ENCODE measurements at regions not wholly inside any gene's neighbourhood (a gene's known extent, or its start where the extent isn't known, plus 50 kb on each side); places are given as distances from the start of the nearest gene placed in this dataset.

- H3K9me3 ChIP-seq (ENCODE audit: control insufficient read depth, low read length) = no peaks in the 10 kb centered on the region
- intact Hi-C loops (cut with DNase I) = no loop called here
- no peak for DNase-seq
- no peak for ATAC-seq
- WGBS = 78% methylated on average over 6 of the region's 6 CpGs
- H3K4me1 ChIP-seq (ENCODE audit: control insufficient read depth, insufficient read depth, low read length) = no peaks in the 10 kb centered on the region
- no peak overlapping the region for H3K4me3 ChIP-seq (ENCODE audit: low read length)
- H3K27me3 ChIP-seq (ENCODE audit: control insufficient read depth, insufficient read depth) = peaks cover 2% of the 10 kb centered on the region
- no peak overlapping the region for H3K27ac ChIP-seq (ENCODE audit: low read length)
Observed at GRCh38 chr10:118500477-118501104, 94.9 kb downstream of the PRLHR start.

- no peak for DNase-seq
- H3K4me3 ChIP-seq (ENCODE audit: low read length) = no peak overlapping the region
- intact Hi-C loops (cut with DNase I) = no loop called here
Observed at GRCh38 chr10:118499186-118499585, 96.3 kb downstream of the PRLHR start.

DNA sequence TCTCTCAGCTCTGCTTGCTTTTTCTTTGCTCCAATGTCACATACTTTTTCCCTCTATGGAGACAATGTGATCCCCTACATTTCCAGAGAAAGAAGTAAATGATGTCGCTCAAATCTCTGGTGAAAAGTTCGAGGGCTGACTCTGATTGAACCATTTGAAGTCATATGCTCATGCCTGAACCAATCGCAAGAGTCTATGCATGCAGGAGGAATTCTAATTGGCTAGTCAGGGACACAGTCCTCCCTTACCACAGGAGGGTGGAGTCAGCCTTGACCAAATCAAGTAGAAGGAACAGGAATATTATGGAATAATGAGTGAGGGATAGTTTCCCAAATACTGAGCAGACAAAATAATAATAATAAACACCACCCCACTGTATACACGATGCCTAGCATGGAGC lies 96.8 kb downstream of the PRLHR start:
- peaks cover 2% of the 10 kb centered on the region for H3K27me3 ChIP-seq (ENCODE audit: control insufficient read depth, insufficient read depth)
- 74% methylated on average over 4 of the region's 4 CpGs for WGBS
- ATAC-seq (no peak), DNase-seq (no peak)
- no peak overlapping the region for H3K4me3 ChIP-seq (ENCODE audit: low read length)
- no peaks in the 10 kb centered on the region for H3K4me1 ChIP-seq (ENCODE audit: control insufficient read depth, insufficient read depth, low read length)
- intact Hi-C loops (cut with DNase I) = no loop called here
- no peak overlapping the region for H3K27ac ChIP-seq (ENCODE audit: low read length)
- no peaks in the 10 kb centered on the region for H3K9me3 ChIP-seq (ENCODE audit: control insufficient read depth, low read length)

More at GRCh38 chr10:118499186-118499585, 96.3 kb downstream of the PRLHR start:
- peaks cover 2% of the 10 kb centered on the region for H3K27me3 ChIP-seq (ENCODE audit: control insufficient read depth, insufficient read depth)
- H3K27ac ChIP-seq (ENCODE audit: low read length) = no peak overlapping the region
- no peak for ATAC-seq
- no peaks in the 10 kb centered on the region for H3K9me3 ChIP-seq (ENCODE audit: control insufficient read depth, low read length)
- no peaks in the 10 kb centered on the region for H3K4me1 ChIP-seq (ENCODE audit: control insufficient read depth, insufficient read depth, low read length)
- 56% methylated on average over 3 of the region's 3 CpGs for WGBS

GRCh38 chr10:118497227-118497626 lies 98.2 kb downstream of the PRLHR start:
- Histone ChIP-seq H3K4me3 (ENCODE audit: low read length) (no peak overlapping the region), H3K9me3 (ENCODE audit: control insufficient read depth, low read length) (no peaks in the 10 kb centered on the region), H3K27me3 (ENCODE audit: control insufficient read depth, insufficient read depth) (peaks cover 2% of the 10 kb centered on the region), H3K27ac (ENCODE audit: low read length) (no peak overlapping the region), H3K4me1 (ENCODE audit: control insufficient read depth, insufficient read depth, low read length) (no peaks in the 10 kb centered on the region)
- intact Hi-C loops (cut with DNase I) = no loop called here
- DNase-seq (no peak), ATAC-seq (no peak)
- 82% methylated on average over 8 of the region's 8 CpGs for WGBS

DNA sequence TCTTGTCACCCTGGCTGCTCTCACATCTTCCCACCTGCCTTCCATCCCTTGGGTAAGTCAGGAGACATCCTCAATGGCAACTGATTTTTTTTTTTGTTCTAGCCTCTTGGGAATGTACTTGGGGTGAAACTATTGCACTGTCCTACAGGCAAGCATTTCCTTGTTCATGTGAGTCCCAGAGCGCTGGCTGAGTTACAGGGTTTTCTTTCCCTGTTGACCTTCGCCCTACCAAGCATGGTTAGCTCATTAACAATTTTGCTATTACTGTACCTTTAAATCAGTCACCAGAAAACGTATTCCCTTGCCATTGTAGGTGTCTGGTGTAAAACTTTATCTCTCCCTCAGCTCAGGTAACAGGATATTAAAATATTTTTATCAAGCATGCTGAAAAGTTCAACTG lies 98.9 kb downstream of the PRLHR start:
- ATAC-seq = no peak

GRCh38 chr10:118495499-118495898 lies 99.9 kb downstream of the PRLHR start:
- 63% methylated on average over 2 of the region's 2 CpGs for WGBS
- Histone ChIP-seq H3K27ac (ENCODE audit: low read length) (no peak overlapping the region), H3K4me1 (ENCODE audit: control insufficient read depth, insufficient read depth, low read length) (no peaks in the 10 kb centered on the region), H3K9me3 (ENCODE audit: control insufficient read depth, low read length) (no peaks in the 10 kb centered on the region), H3K4me3 (ENCODE audit: low read length) (no peak overlapping the region), H3K27me3 (ENCODE audit: control insufficient read depth, insufficient read depth) (peaks cover 2% of the 10 kb centered on the region)
- ATAC-seq = no peak
- intact Hi-C loops (cut with DNase I) = no loop called here
- DNase-seq = no peak

More for the DNA sequence above, 98.9 kb downstream of the PRLHR start:
- WGBS = 60% methylated on average over 3 of the region's 3 CpGs
- DNase-seq = no peak
- Histone ChIP-seq H3K27ac (ENCODE audit: low read length) (no peak overlapping the region), H3K4me3 (ENCODE audit: low read length) (no peak overlapping the region), H3K9me3 (ENCODE audit: control insufficient read depth, low read length) (no peaks in the 10 kb centered on the region), H3K27me3 (ENCODE audit: control insufficient read depth, insufficient read depth) (peaks cover 2% of the 10 kb centered on the region), H3K4me1 (ENCODE audit: control insufficient read depth, insufficient read depth, low read length) (no peaks in the 10 kb centered on the region)
- intact Hi-C loops (cut with DNase I) = no loop called here

DNA sequence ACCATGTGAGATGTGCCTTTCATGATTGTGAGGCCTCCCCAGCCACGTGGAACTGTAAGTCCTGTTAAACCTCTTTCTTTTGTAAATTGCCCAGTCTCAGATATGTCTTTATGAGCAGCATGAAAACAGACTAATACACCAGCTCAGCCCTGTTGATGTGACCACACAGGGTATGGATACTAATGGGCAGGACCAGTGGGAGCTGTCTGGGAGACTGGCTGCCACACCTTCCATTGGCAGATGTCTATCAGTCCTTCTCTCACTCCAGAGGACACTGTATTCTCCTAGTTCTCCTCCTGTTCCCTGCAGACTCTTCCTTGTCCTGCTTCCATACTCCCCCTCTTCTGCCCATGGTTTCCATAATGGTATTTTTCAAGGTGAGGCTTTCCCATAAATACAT lies 104.4 kb downstream of the PRLHR start:
- no peaks in the 10 kb centered on the region for H3K4me1 ChIP-seq (ENCODE audit: control insufficient read depth, insufficient read depth, low read length)
- no peak for ATAC-seq
- H3K9me3 ChIP-seq (ENCODE audit: control insufficient read depth, low read length) = no peaks in the 10 kb centered on the region
- 23% methylated on average over 1 of the region's 1 CpG for WGBS
- H3K4me3 ChIP-seq (ENCODE audit: low read length) = no peak overlapping the region
- H3K27me3 ChIP-seq (ENCODE audit: control insufficient read depth, insufficient read depth) = no peaks in the 10 kb centered on the region
- no peak for DNase-seq
- intact Hi-C loops (cut with DNase I) = no loop called here
- no peak overlapping the region for H3K27ac ChIP-seq (ENCODE audit: low read length)

DNA sequence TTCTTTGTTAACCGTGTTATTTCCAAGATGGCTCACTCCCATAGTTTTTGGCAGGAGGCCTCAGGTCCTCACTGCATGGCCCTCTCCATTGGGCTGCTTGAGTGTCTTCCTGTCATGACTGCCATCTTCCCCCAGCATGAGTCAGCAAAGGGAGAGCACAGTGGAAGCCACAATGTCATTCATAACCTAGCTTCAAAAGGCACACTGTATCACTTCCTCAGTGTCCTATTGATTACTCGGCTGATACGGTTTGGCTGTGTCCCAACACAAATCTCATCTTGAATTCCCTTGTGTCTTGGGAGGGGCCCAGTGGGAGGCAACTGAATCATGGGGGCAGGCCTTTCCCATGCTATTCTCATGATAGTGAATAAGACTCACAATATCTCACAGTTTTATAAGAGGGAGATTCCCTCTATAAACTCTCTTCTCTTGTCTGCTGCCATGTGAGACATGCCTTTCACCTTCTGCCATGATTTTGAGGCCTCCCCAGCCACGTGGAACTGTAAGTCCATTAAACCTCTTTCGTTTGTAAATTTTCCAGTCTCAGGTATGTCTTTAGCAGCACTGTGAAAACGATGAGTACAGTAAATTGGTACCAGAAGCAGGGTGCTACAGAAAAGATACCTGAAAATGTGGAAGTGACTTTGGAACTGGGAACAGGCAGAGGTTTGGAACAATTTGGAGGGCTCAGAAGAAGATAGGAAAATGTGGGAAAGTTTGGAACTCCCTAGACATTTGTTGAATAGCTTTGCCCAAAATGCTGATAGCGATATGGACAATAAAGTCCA lies 106.5 kb downstream of the PRLHR start:
- H3K9me3 ChIP-seq (ENCODE audit: control insufficient read depth, low read length) = no peaks in the 10 kb centered on the region
- no peak overlapping the region for H3K4me3 ChIP-seq (ENCODE audit: low read length)
- H3K27me3 ChIP-seq (ENCODE audit: control insufficient read depth, insufficient read depth) = no peaks in the 10 kb centered on the region
- WGBS = 71% methylated on average over 7 of the region's 7 CpGs
- ATAC-seq = no peak
- intact Hi-C loops (cut with DNase I) = no loop called here
- DNase-seq = no peak
- H3K4me1 ChIP-seq (ENCODE audit: control insufficient read depth, insufficient read depth, low read length) = no peaks in the 10 kb centered on the region
- H3K27ac ChIP-seq (ENCODE audit: low read length) = no peak overlapping the region

- WGBS = 91% methylated on average over 8 of the region's 8 CpGs
- no peak overlapping the region for H3K27ac ChIP-seq (ENCODE audit: low read length)
Observed at GRCh38 chr10:118485641-118486040, 109.8 kb downstream of the PRLHR start.

DNA sequence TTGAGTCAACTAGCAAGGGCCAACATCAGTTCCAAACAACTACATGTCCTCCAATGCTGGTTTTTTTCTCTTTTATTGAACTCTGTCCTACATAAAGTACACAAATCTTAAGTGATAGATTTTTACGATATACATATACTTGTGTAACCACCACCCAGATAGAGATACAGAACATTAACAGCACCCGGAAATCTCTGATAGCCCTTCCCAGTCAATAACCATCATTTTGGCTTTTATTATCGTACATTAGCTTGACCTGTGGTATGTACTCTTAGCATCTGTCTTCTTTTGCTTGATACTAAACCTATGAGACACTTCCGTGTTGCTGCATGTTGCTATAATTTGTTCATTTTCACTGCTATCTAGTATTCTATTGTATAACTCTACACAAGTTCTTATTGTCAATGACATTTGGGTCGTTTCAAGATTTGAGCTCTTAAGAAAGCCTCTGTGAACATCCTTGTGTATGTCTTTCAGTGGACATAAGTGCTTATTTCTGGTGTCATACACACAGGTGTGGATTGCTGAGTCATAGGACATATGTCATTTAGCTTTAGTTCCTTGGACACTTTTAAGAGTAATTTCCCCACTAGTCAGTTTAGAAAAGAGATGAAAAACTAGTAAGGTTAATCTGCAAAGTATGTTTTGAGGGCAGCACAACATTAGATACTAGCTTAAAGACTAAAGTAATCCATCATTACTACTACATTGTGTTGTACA lies 111.1 kb downstream of the PRLHR start:
- Histone ChIP-seq H3K27me3 (ENCODE audit: control insufficient read depth, insufficient read depth) (no peaks in the 10 kb centered on the region), H3K4me1 (ENCODE audit: control insufficient read depth, insufficient read depth, low read length) (no peaks in the 10 kb centered on the region), H3K9me3 (ENCODE audit: control insufficient read depth, low read length) (no peaks in the 10 kb centered on the region), H3K27ac (ENCODE audit: low read length) (no peak overlapping the region), H3K4me3 (ENCODE audit: low read length) (no peak overlapping the region)
- DNase-seq = no peak
- ATAC-seq = no peak
- intact Hi-C loops (cut with DNase I) = no loop called here
- 78% methylated on average over 5 of the region's 5 CpGs for WGBS

More at GRCh38 chr10:118485641-118486040, 109.8 kb downstream of the PRLHR start:
- ATAC-seq (no peak), DNase-seq (no peak)
- Histone ChIP-seq H3K9me3 (ENCODE audit: control insufficient read depth, low read length) (no peaks in the 10 kb centered on the region), H3K4me3 (ENCODE audit: low read length) (no peak overlapping the region), H3K4me1 (ENCODE audit: control insufficient read depth, insufficient read depth, low read length) (no peaks in the 10 kb centered on the region), H3K27me3 (ENCODE audit: control insufficient read depth, insufficient read depth) (no peaks in the 10 kb centered on the region)
- intact Hi-C loops (cut with DNase I) = no loop called here

GRCh38 chr10:118483496-118483895 lies 112.0 kb downstream of the PRLHR start:
- H3K9me3 ChIP-seq (ENCODE audit: control insufficient read depth, low read length) = no peaks in the 10 kb centered on the region
- H3K4me3 ChIP-seq (ENCODE audit: low read length) = no peak overlapping the region
- no peaks in the 10 kb centered on the region for H3K4me1 ChIP-seq (ENCODE audit: control insufficient read depth, insufficient read depth, low read length)
- H3K27me3 ChIP-seq (ENCODE audit: control insufficient read depth, insufficient read depth) = no peaks in the 10 kb centered on the region
- no peak overlapping the region for H3K27ac ChIP-seq (ENCODE audit: low read length)
- intact Hi-C loops (cut with DNase I) = no loop called here
- 80% methylated on average over 6 of the region's 6 CpGs for WGBS
- DNase-seq (no peak), ATAC-seq (no peak)

Data from right cardiac atrium (tissue), 5 donors.